ENCODE measurements at regions not wholly inside any gene's neighbourhood (a gene's known extent, or its start where the extent isn't known, plus 50 kb on each side); places are given as distances from the start of the nearest gene placed in this dataset.

DNA sequence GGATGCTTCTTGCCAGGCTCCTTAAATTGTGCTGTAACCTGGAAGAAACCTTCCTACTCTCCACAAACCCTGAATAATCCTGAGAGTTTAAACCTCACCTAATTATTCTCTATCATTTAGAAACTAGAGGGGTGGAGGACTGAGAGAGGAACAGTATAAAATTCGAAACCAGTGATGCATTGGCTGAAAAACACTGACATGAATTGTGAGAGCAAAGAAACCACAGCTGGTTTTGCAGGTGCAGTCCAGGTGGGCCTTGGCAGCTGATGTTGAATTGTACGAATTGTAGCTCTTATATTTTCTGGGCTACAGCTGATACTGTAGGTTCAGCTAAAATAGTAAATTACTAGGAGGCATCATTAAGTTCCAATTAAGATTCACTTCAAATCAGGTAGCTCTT is 227.0 kb upstream of the SLITRK5 start (continued):
- TF ChIP-seq KDM1A (IDR thresholded peaks at IDR 0.05; ENCODE audit: low read depth): no peak
- no peak for TF ChIP-seq KDM5A (IDR thresholded peaks at IDR 0.05)

DNA sequence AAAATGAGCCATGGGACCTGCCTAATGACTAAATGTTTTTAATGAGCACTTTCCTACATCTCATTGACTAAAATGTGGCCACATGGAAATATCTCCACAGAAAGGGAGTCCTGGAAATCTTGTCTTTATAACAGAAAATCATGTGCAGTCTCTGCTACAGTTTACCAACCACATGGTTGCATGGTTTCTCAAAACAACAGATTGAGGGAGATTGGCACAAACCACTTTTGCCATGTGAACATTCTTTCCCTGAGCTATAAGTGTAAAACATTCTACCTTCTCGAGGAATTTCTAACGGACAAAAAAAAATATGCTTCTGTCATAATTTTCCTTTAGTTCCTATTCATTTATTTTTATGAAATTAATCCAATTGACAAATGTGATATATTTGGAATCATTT is 218.9 kb upstream of the SLITRK5 start:
- ChIA-PET CTCF (no interaction called here), POLR2A (no interaction called here)
- Histone ChIP-seq H3K4me2 (no peak overlapping the region), H3K9me3 (no peaks in the 10 kb centered on the region), H3K27ac (no peak overlapping the region), H3K4me3 (no peak overlapping the region), H3K4me1 (no peaks in the 10 kb centered on the region)
- DNase-seq (ENCODE audit: low read depth in 1 of 2, low spot score in 1 of 2): no peak
- ATAC-seq: no peak
- no peak for TF ChIP-seq JUN (IDR thresholded peaks at IDR 0.05)
- TF ChIP-seq SMC3 (IDR thresholded peaks at IDR 0.05): no peak
- TF ChIP-seq NPAS2 (CRISPR knock-in tag; IDR thresholded peaks at IDR 0.05; ENCODE audit: borderline replicate concordance): no peak
- FAIRE-seq: no peak
- 49% methylated on average over 2 of the region's 2 CpGs for WGBS (ENCODE audit: missing lambda C conversion rate)

DNA sequence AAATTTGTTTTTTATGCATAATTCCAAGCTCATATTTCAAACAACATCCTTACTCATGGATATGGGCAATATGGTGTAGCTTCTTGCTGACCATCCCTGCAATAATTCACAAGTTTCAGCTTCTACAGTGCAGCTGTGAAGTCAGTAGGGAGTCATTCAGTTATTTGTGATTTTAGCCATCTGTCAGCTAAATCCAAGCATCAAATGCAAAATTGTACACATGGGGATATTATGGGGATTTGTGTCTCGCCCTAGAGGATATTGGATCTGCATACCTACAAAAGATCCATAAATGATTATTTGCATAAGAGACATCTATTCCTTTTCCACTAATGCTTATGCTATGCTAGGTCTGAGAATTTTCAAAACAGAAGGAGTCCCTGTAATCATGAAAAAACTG is 217.9 kb upstream of the SLITRK5 start:
- H3K4me1 ChIP-seq: no peaks in the 10 kb centered on the region
- CTCF ChIA-PET: no interaction called here
- no peak overlapping the region for H3K4me2 ChIP-seq
- DNase-seq (ENCODE audit: low read depth in 1 of 2, low spot score in 1 of 2) (no peak), ATAC-seq (no peak), FAIRE-seq (no peak)
- TF ChIP-seq RARB (CRISPR knock-in tag; IDR thresholded peaks at IDR 0.05): no peak
- TF ChIP-seq HOXA7 (CRISPR knock-in tag; IDR thresholded peaks at IDR 0.05): no peak
- no peak for TF ChIP-seq CHD4 (IDR thresholded peaks at IDR 0.05; ENCODE audit: borderline replicate concordance)
- no peak for TF ChIP-seq KDM5A (IDR thresholded peaks at IDR 0.05)
- TF ChIP-seq, protein P1, sequence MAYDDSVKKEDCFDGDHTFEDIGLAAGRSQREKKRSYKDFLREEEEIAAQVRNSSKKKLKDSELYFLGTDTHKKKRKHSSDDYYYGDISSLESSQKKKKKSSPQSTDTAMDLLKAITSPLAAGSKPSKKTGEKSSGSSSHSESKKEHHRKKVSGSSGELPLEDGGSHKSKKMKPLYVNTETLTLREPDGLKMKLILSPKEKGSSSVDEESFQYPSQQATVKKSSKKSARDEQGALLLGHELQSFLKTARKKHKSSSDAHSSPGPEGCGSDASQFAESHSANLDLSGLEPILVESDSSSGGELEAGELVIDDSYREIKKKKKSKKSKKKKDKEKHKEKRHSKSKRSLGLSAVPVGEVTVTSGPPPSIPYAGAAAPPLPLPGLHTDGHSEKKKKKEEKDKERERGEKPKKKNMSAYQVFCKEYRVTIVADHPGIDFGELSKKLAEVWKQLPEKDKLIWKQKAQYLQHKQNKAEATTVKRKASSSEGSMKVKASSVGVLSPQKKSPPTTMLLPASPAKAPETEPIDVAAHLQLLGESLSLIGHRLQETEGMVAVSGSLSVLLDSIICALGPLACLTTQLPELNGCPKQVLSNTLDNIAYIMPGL (CRISPR knock-in tag; IDR thresholded peaks at IDR 0.05; ENCODE audit: borderline replicate concordance): no peak
- no peak for TF ChIP-seq ZC3H11A (IDR thresholded peaks at IDR 0.05)
- no peak for TF ChIP-seq MYC (IDR thresholded peaks at IDR 0.05; ENCODE audit: borderline replicate concordance, low read length)
- TF ChIP-seq, protein P2, sequence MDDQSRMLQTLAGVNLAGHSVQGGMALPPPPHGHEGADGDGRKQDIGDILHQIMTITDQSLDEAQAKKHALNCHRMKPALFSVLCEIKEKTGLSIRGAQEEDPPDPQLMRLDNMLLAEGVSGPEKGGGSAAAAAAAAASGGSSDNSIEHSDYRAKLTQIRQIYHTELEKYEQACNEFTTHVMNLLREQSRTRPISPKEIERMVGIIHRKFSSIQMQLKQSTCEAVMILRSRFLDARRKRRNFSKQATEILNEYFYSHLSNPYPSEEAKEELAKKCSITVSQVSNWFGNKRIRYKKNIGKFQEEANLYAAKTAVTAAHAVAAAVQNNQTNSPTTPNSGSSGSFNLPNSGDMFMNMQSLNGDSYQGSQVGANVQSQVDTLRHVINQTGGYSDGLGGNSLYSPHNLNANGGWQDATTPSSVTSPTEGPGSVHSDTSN (IDR thresholded peaks at IDR 0.05): no peak
- no peak for TF ChIP-seq EHMT2 (IDR thresholded peaks at IDR 0.05; ENCODE audit: low read depth)
- POLR2A ChIA-PET: no interaction called here
- H3K27ac ChIP-seq: no peak overlapping the region
- H3K4me3 ChIP-seq: no peak overlapping the region
- no peaks in the 10 kb centered on the region for H3K9me3 ChIP-seq
- 0% methylated on average over 1 of the region's 1 CpG for WGBS (ENCODE audit: missing lambda C conversion rate)

DNA sequence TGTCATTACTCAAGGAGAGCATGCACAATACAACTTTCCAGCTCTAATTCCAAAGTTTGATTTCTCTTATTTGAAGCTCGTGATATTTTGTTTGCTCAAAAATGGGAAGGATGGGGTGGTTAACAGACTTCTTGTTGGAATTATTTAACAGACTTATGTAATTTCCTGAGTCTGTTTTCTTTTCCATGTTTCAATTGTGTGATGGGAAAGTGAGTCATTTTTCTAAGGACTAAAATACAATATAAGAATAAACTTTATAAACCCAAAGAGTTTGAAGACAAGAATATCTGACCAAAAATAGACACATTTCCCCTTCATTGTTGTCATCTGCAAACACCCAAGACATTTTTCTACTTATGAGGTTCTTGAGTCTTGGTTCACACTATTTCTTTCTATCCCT is 211.8 kb upstream of the SLITRK5 start:
- no peak overlapping the region for H3K4me2 ChIP-seq
- no peaks in the 10 kb centered on the region for H3K4me1 ChIP-seq
- POLR2A ChIA-PET: no interaction called here
- TF ChIP-seq MAZ (IDR thresholded peaks at IDR 0.05; ENCODE audit: borderline replicate concordance, low read depth, low read length): no peak
- no peak for TF ChIP-seq FOSL2 (IDR thresholded peaks at IDR 0.05)
- TF ChIP-seq FOSL2 (CRISPR knock-in tag; IDR thresholded peaks at IDR 0.05): no peak
- no peak for TF ChIP-seq NR3C1 (IDR thresholded peaks at IDR 0.05)
- no peak overlapping the region for H3K4me3 ChIP-seq
- H3K9me3 ChIP-seq: no peaks in the 10 kb centered on the region
- ATAC-seq: no peak
- CTCF ChIA-PET: no interaction called here
- no peak for DNase-seq (ENCODE audit: low read depth in 1 of 2, low spot score in 1 of 2)
- WGBS (ENCODE audit: missing lambda C conversion rate): 10% methylated on average over 1 of the region's 1 CpG
- FAIRE-seq: no peak
- no peak overlapping the region for H3K27ac ChIP-seq

DNA sequence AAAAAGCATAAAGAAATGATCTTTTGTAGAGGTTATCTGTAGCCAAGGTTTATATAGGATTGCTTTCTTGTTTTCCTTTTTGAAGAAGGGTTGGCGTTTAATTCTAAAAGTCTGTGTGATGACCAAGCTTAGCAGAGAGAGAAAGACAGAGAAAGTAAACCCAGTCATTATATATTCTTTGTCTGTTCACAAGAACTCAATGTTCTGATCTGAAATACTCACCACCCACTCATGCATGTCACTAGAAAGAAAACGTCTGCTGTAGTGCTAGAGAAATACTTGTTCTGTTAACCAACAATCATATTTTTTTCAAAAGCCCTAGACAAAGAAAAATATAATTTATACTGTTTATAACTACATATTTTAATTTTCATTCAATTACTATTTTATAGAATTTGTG is 173.7 kb upstream of the SLITRK5 start:
- DNase-seq (ENCODE audit: low read depth in 1 of 2, low spot score in 1 of 2): no peak
- Histone ChIP-seq H3K9me3 (no peaks in the 10 kb centered on the region), H3K4me1 (no peaks in the 10 kb centered on the region), H3K27ac (no peak overlapping the region), H3K4me2 (no peak overlapping the region), H3K4me3 (no peak overlapping the region)
- CTCF ChIA-PET: no interaction called here
- WGBS (ENCODE audit: missing lambda C conversion rate): 38% methylated on average over 2 of the region's 2 CpGs
- no peak for ATAC-seq
- POLR2A ChIA-PET: no interaction called here
- FAIRE-seq: no peak
- TF ChIP-seq, protein P3, sequence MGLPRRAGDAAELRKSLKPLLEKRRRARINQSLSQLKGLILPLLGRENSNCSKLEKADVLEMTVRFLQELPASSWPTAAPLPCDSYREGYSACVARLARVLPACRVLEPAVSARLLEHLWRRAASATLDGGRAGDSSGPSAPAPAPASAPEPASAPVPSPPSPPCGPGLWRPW (IDR thresholded peaks at IDR 0.05): no peak
- TF ChIP-seq BHLHE40 (IDR thresholded peaks at IDR 0.05; ENCODE audit: low read depth, low read length) (no peak), HOXB5 (CRISPR knock-in tag; IDR thresholded peaks at IDR 0.05) (no peak), MAFK (IDR thresholded peaks at IDR 0.05; ENCODE audit: partially characterized antibody) (no peak), ZNF302 (CRISPR knock-in tag; IDR thresholded peaks at IDR 0.05) (no peak), JUNB (IDR thresholded peaks at IDR 0.05) (no peak), GATA3 (IDR thresholded peaks at IDR 0.05; ENCODE audit: borderline replicate concordance) (no peak), ZFP36 (IDR thresholded peaks at IDR 0.05; ENCODE audit: borderline replicate concordance, partially characterized antibody) (no peak), RAD21 (conservative IDR thresholded peaks at IDR 0.05 in 1 of 2, IDR thresholded peaks at IDR 0.05 in 1 of 2) (no peak), KDM5A (IDR thresholded peaks at IDR 0.05) (no peak)
- TF ChIP-seq, protein P4, sequence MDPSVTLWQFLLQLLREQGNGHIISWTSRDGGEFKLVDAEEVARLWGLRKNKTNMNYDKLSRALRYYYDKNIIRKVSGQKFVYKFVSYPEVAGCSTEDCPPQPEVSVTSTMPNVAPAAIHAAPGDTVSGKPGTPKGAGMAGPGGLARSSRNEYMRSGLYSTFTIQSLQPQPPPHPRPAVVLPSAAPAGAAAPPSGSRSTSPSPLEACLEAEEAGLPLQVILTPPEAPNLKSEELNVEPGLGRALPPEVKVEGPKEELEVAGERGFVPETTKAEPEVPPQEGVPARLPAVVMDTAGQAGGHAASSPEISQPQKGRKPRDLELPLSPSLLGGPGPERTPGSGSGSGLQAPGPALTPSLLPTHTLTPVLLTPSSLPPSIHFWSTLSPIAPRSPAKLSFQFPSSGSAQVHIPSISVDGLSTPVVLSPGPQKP (IDR thresholded peaks at IDR 0.05; ENCODE audit: low read depth, low read length): no peak
- TF ChIP-seq, protein P5, sequence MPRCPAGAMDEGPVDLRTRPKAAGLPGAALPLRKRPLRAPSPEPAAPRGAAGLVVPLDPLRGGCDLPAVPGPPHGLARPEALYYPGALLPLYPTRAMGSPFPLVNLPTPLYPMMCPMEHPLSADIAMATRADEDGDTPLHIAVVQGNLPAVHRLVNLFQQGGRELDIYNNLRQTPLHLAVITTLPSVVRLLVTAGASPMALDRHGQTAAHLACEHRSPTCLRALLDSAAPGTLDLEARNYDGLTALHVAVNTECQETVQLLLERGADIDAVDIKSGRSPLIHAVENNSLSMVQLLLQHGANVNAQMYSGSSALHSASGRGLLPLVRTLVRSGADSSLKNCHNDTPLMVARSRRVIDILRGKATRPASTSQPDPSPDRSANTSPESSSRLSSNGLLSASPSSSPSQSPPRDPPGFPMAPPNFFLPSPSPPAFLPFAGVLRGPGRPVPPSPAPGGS (IDR thresholded peaks at IDR 0.05): no peak
